Keratinocyte (primary cell): ENCODE measurements at regions not wholly inside any gene's neighbourhood (a gene's known extent, or its start where the extent isn't known, plus 50 kb on each side); places are given as distances from the start of the nearest gene placed in this dataset.

ENCODE experiments used
- DNase-seq: peaks from one replicate; pipeline ENCODE4 v3.0.0-alpha.2; 2011; ENCODE audit warnings: low read depth, missing footprints, low spot score
- FAIRE-seq: peaks from 2 replicates; lab custom pipeline; 2011; peaks lifted over from hg19 to GRCh38; lab: Jason Lieb, UNC
- H2AFZ ChIP-seq: 2 replicates; pipeline ENCODE4 v1.6.0; 2012; ENCODE audit warnings: low read length, control low read depth, inconsistent platforms; ENCODE audit not compliant: control insufficient read depth
- H3K27ac ChIP-seq: 2 replicates; pipeline ENCODE4 v1.5.1; 2011; ENCODE audit warnings: low read length; ENCODE audit not compliant: control insufficient read depth, insufficient read depth
- H3K27me3 ChIP-seq: 3 replicates; pipeline ENCODE4 v1.6.0; 2011; ENCODE audit warnings: low read length; ENCODE audit not compliant: control insufficient read depth, insufficient read depth; ENCODE audit errors: extremely low read depth
- H3K36me3 ChIP-seq, 2 experiments: 2 replicates in 1 of 2; 3 replicates in 1 of 2; pipeline ENCODE4 v1.5.1; 2011; ENCODE audit warnings: low read length in 2 of 2, mild to moderate bottlenecking in 1 of 2; ENCODE audit not compliant: control insufficient read depth in 2 of 2, insufficient read depth in 2 of 2; ENCODE audit errors: extremely low read depth in 1 of 2
- H3K4me1 ChIP-seq: 3 replicates; pipeline ENCODE4 v1.5.1; 2011; ENCODE audit warnings: low read length; ENCODE audit not compliant: control insufficient read depth, insufficient read depth; ENCODE audit errors: extremely low read depth
- H3K4me2 ChIP-seq: 3 replicates; pipeline ENCODE4 v1.6.0; 2011; ENCODE audit warnings: low read depth, low read length; ENCODE audit not compliant: control insufficient read depth, insufficient read depth; ENCODE audit errors: extremely low read depth
- H3K4me3 ChIP-seq, 3 experiments: fragments of 200-600 bp in 1 of 3; sonication (generic) in 1 of 3; 2 replicates in 2 of 3; 3 replicates in 1 of 3; pipeline ENCODE4 v1.5.1; 2011 to 2016; ENCODE audit warnings: low read length in 3 of 3, mild to moderate bottlenecking in 3 of 3, control low read depth in 2 of 3, inconsistent platforms in 1 of 3, low read depth in 1 of 3, mixed read lengths in 1 of 3, mixed run types in 1 of 3, moderate library complexity in 1 of 3; ENCODE audit not compliant: control insufficient read depth in 2 of 3, insufficient read depth in 2 of 3; ENCODE audit errors: extremely low read depth in 1 of 3
- H3K79me2 ChIP-seq: 2 replicates; pipeline ENCODE4 v1.6.0; 2012; ENCODE audit warnings: low read length; ENCODE audit not compliant: control insufficient read depth, insufficient read depth
- H3K9ac ChIP-seq: 3 replicates; pipeline ENCODE4 v1.6.0; 2011; ENCODE audit warnings: low read length; ENCODE audit not compliant: control insufficient read depth, insufficient read depth; ENCODE audit errors: extremely low read depth
- H3K9me1 ChIP-seq: 3 replicates; pipeline ENCODE4 v1.6.0; 2011; ENCODE audit warnings: low read length; ENCODE audit not compliant: control insufficient read depth, insufficient read depth; ENCODE audit errors: extremely low read depth
- H3K9me3 ChIP-seq: 2 replicates; pipeline ENCODE4 v1.5.1; 2012; ENCODE audit warnings: low read depth, low read length; ENCODE audit not compliant: control insufficient read depth
- H4K20me1 ChIP-seq: 3 replicates; pipeline ENCODE4 v1.6.0; 2011; ENCODE audit warnings: low read length; ENCODE audit not compliant: control insufficient read depth, insufficient read depth; ENCODE audit errors: extremely low read depth
- EZH2 ChIP-seq: IDR thresholded peaks from one replicate; pipeline ENCODE4 v1.6.1; 2012; ENCODE audit warnings: inconsistent platforms, mild to moderate bottlenecking, low read length, moderate library complexity
- dilution Hi-C: fragments of 300-500 bp; cut with MboI; formaldehyde crosslinking; loops from one replicate; pipeline ENCODE4 v1.7.0; 2020; ENCODE audit warnings: low sequenced_read_pairs; ENCODE audit not compliant: extremely low pct_ligation_motif_present
- TF ChIP-seq, protein P1 (sequence below), 3 experiments: IDR thresholded peaks in 1 of 3; conservative IDR thresholded peaks in 1 of 3; optimal IDR thresholded peaks in 1 of 3; 2 replicates in 2 of 3; 3 replicates in 1 of 3; pipeline versions ENCODE3 to v1.5.1; 2011; ENCODE audit warnings: low read length in 3 of 3, mild to moderate bottlenecking in 3 of 3, moderate library complexity in 2 of 3, control low read depth in 1 of 3, inconsistent platforms in 1 of 3; ENCODE audit not compliant: insufficient read depth in 2 of 3; ENCODE audit errors: extremely low read depth in 1 of 3

DNA sequence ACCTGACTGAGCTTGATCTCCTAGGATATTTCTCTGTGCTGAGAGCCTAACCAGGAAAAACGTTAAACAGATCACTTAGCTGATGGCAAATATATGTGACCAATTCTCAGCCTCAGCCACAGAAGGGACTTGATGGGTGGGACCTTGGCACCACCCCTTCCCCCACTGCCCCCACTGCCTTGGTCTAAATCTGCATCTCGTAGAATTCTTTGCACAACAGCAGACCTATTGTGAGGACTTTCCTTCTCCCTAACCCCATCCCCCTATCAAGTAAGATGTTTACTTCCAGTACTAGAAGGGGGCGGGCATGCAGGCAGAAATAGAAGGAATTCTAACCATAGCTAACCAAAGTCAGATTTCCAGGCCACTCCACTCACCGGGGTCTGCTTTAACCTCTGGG, 313.2 kb downstream of the PCNX1 start:
- Histone ChIP-seq H3K9me3 (no peaks in the 10 kb centered on the region), H3K36me3 (no peaks in the 10 kb centered on the region), H4K20me1 (no peaks in the 10 kb centered on the region), H3K79me2 (no peaks in the 10 kb centered on the region), H3K4me1 (no peaks in the 10 kb centered on the region), H3K9me1 (no peaks in the 10 kb centered on the region), H3K9ac (no peak overlapping the region), H3K27ac (no peak overlapping the region), H3K4me2 (no peak overlapping the region), H3K27me3 (no peaks in the 10 kb centered on the region), H2AFZ (no peak overlapping the region), H3K4me3 (no peak overlapping the region)
- dilution Hi-C loops = no loop called here
- DNase-seq (no peak), FAIRE-seq (no peak)
- TF ChIP-seq, protein P1, sequence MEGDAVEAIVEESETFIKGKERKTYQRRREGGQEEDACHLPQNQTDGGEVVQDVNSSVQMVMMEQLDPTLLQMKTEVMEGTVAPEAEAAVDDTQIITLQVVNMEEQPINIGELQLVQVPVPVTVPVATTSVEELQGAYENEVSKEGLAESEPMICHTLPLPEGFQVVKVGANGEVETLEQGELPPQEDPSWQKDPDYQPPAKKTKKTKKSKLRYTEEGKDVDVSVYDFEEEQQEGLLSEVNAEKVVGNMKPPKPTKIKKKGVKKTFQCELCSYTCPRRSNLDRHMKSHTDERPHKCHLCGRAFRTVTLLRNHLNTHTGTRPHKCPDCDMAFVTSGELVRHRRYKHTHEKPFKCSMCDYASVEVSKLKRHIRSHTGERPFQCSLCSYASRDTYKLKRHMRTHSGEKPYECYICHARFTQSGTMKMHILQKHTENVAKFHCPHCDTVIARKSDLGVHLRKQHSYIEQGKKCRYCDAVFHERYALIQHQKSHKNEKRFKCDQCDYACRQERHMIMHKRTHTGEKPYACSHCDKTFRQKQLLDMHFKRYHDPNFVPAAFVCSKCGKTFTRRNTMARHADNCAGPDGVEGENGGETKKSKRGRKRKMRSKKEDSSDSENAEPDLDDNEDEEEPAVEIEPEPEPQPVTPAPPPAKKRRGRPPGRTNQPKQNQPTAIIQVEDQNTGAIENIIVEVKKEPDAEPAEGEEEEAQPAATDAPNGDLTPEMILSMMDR (optimal IDR thresholded peaks at IDR 0.05 in 1 of 3, IDR thresholded peaks at IDR 0.05 in 1 of 3, conservative IDR thresholded peaks at IDR 0.05 in 1 of 3; ENCODE audit: extremely low read depth in 1 of 3, insufficient read depth in 2 of 3, low read length in 3 of 3) = no peak
- no peak for TF ChIP-seq EZH2

DNA sequence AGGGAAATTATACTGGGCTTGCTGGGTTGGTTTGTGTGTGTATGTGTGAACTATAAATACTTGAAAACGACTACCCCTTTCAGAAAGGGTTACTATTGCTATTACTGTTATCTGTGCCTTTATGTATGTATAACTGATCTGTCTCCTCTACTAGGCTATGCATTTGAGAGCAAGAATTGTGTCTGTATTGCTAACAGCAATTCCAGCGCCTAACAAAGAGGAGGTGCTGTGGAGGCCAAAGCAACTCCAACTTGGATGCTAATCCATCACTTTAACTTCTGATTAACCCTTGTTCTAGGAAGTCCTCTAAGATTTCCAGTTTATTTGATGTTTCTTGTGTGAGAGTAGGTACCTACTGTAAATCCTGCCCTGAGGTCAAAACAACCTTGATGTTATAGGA, 313.9 kb downstream of the PCNX1 start:
- TF ChIP-seq EZH2 = no peak
- TF ChIP-seq, protein P1 (optimal IDR thresholded peaks at IDR 0.05 in 1 of 3, IDR thresholded peaks at IDR 0.05 in 1 of 3, conservative IDR thresholded peaks at IDR 0.05 in 1 of 3; ENCODE audit: extremely low read depth in 1 of 3, insufficient read depth in 2 of 3, low read length in 3 of 3) = no peak
- no peak overlapping the region for H2AFZ ChIP-seq
- no peaks in the 10 kb centered on the region for H3K79me2 ChIP-seq
- no peaks in the 10 kb centered on the region for H3K27me3 ChIP-seq
- no peaks in the 10 kb centered on the region for H3K36me3 ChIP-seq
- H3K4me2 ChIP-seq = no peak overlapping the region
- dilution Hi-C loops = no loop called here
- H3K9me3 ChIP-seq = no peaks in the 10 kb centered on the region
- DNase-seq (no peak), FAIRE-seq (no peak)
- no peaks in the 10 kb centered on the region for H3K4me1 ChIP-seq
- H4K20me1 ChIP-seq = no peaks in the 10 kb centered on the region
- H3K9me1 ChIP-seq = no peaks in the 10 kb centered on the region
- H3K9ac ChIP-seq = no peak overlapping the region
- no peak overlapping the region for H3K4me3 ChIP-seq
- H3K27ac ChIP-seq = no peak overlapping the region
